Transverse colon (tissue), 4 donors: ENCODE measurements at regions not wholly inside any gene's neighbourhood (a gene's known extent, or its start where the extent isn't known, plus 50 kb on each side); places are given as distances from the start of the nearest gene placed in this dataset.
A peak's percentile ranks its signal among the peaks of the same experiment; 100 is the strongest.

ENCODE experiments used
- DNase-seq: peaks from one replicate; pipeline ENCODE4 v3.0.0-alpha.2; 2019
- H3K27ac ChIP-seq, 4 donors: fragments of 200-600 bp; sonication (generic); 2 replicates each; pipeline ENCODE4 v1.5.1; 2016 to 2018; ENCODE audit warnings: inconsistent platforms in 4 of 4
- H3K27me3 ChIP-seq: fragments of 200-600 bp; sonication (generic); 2 replicates; pipeline ENCODE4 v1.5.1; 2017; ENCODE audit warnings: inconsistent platforms
- H3K36me3 ChIP-seq, 4 donors: fragments of 200-600 bp; sonication (generic); 2 replicates each; pipeline ENCODE4 v1.5.1; 2017 to 2019; ENCODE audit warnings: inconsistent platforms in 4 of 4
- H3K4me1 ChIP-seq, 4 donors: fragments of 200-600 bp; sonication (generic); 2 replicates each; pipeline ENCODE4 v1.5.1; 2017 to 2020; ENCODE audit warnings: inconsistent platforms in 4 of 4
- H3K4me3 ChIP-seq, 4 donors: fragments of 200-600 bp; sonication (generic); 1 replicate in 1 of 4; 2 replicates in 3 of 4; pipeline versions ENCODE4 v1.5.1 to v1.6.1; 2017 to 2019; ENCODE audit warnings: inconsistent platforms in 4 of 4
- H3K9me3 ChIP-seq, 2 donors: fragments of 200-600 bp; sonication (generic); 2 replicates each; pipeline ENCODE4 v1.5.1; 2017 to 2019; ENCODE audit warnings: inconsistent platforms in 2 of 2
- EP300 ChIP-seq: sonication (generic); formaldehyde crosslinking; IDR thresholded peaks from one replicate; pipeline ENCODE4 v1.6.1; 2017; ENCODE audit warnings: antibody characterized with exemption, low read depth
- POLR2A ChIP-seq: fragments of 450-650 bp; IDR thresholded peaks from one replicate; pipeline ENCODE4 v1.6.1; 2016; ENCODE audit warnings: antibody characterized with exemption, mild to moderate bottlenecking, moderate library complexity
- POLR2AphosphoS5 ChIP-seq, 3 donors: sonication (generic); formaldehyde crosslinking; IDR thresholded peaks; one replicate each; pipeline ENCODE4 v1.6.1; 2016; ENCODE audit warnings: antibody characterized with exemption in 3 of 3
- WGBS, 2 donors: methylation state at CpG; one replicate each; pipeline ENCODE4 v1.1.5; 2018; ENCODE audit warnings: low coverage in 1 of 2; 5-methylcytosine and 5-hydroxymethylcytosine counted together
- in situ Hi-C, 4 donors: fragments of 200-750 bp; cut with MboI; loops; one replicate each; pipeline versions ENCODE4 v1.15.0 to v1.15.1; 2017; ENCODE audit warnings: low sequenced_read_pairs in 3 of 4, low pct_ligation_motif_present in 1 of 4, low pct_unique_long_range_greater_than_20kb in 1 of 4
- intact Hi-C: fragments of 100-400 bp; cut with DNase I; formaldehyde crosslinking; loops from one replicate; pipeline ENCODE4 v1.15.1; 2023; ENCODE audit warnings: low total_unique reads
- TF ChIP-seq, protein P1 (sequence below), 5 experiments: fragments of 200-600 bp in 3 of 5; fragments of 450-650 bp in 2 of 5; sonication (generic) in 3 of 5; IDR thresholded peaks; 1 replicate in 2 of 5; 2 replicates in 3 of 5; pipeline ENCODE4 v1.5.1; 2016 to 2017; ENCODE audit warnings: antibody characterized with exemption in 5 of 5, inconsistent platforms in 3 of 5, mild to moderate bottlenecking in 2 of 5, moderate library complexity in 1 of 5

- Histone ChIP-seq H3K27ac (no peak overlapping the region), H3K9me3 (no peaks in the 10 kb centered on the region), H3K4me3 (no peak overlapping the region), H3K36me3 (no peaks in the 10 kb centered on the region), H3K4me1 (peaks cover 0 to 8% (median 0%) of the 10 kb centered on the region in 4 donors), H3K27me3 (no peaks in the 10 kb centered on the region)
- TF ChIP-seq, protein P1, sequence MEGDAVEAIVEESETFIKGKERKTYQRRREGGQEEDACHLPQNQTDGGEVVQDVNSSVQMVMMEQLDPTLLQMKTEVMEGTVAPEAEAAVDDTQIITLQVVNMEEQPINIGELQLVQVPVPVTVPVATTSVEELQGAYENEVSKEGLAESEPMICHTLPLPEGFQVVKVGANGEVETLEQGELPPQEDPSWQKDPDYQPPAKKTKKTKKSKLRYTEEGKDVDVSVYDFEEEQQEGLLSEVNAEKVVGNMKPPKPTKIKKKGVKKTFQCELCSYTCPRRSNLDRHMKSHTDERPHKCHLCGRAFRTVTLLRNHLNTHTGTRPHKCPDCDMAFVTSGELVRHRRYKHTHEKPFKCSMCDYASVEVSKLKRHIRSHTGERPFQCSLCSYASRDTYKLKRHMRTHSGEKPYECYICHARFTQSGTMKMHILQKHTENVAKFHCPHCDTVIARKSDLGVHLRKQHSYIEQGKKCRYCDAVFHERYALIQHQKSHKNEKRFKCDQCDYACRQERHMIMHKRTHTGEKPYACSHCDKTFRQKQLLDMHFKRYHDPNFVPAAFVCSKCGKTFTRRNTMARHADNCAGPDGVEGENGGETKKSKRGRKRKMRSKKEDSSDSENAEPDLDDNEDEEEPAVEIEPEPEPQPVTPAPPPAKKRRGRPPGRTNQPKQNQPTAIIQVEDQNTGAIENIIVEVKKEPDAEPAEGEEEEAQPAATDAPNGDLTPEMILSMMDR (IDR thresholded peaks at IDR 0.05), result peak; percentile 67 to 83 (median 73)
- TF ChIP-seq POLR2A, result no peak
- in situ Hi-C loops (loop anchor here (10.0 to 25.0 kb wide), 2 partner anchors 205 to 207 kb away; no protein-coding TSS in a partner anchor), intact Hi-C loops (no loop called here)
- WGBS, 2 donors, result 20 to 34% methylated on average over 4 of the region's 4 CpGs
- peak; percentile 66 for DNase-seq
Measured at GRCh38 chr1:200279810-200280411, 129.9 kb downstream of the ZNF281 start.

DNA sequence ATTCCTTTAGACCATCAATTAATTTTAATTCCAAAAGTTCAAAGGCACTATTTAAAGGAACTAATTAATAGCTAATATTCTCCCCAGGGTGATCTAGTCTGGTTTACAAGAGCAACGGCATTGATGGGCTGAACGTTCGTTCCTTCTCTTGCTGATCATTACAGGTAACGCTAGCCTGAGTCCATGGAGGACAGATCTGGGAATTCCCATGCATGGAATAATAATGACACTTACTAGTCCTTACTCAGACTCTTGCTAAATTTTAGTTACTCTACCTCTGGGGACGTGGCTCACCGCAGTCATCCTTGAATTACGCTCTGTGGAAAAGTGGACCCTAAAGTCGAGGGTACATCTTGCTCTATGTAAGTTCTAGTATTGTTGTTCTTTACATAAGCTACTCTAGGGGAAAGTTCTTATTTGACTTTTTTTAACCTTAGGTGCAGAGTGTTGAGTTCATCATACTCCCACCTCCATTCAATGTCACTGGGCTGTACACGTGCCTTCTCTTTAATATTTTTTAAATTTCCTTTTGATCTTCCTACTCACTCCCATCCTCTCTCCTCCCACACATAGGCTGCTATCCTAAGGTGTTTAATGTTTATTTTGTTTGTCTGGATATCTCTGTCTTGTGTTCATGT lies 133.9 kb downstream of the ZNF281 start:
- H3K4me1 ChIP-seq, result peaks cover 0 to 10% (median 0%) of the 10 kb centered on the region in 4 donors
- H3K36me3 ChIP-seq, result no peaks in the 10 kb centered on the region
- WGBS, 2 donors, result 71 to 73% methylated on average over 6 to 9 of the region's 9 CpGs
- no peak overlapping the region for H3K27ac ChIP-seq
- H3K27me3 ChIP-seq, result no peaks in the 10 kb centered on the region
- in situ Hi-C loops (loop anchor here in 3 of 4 donors (25.0 kb wide), 1 partner anchor 211 kb away; no protein-coding TSS in a partner anchor), intact Hi-C loops (no loop called here)
- H3K9me3 ChIP-seq, result no peaks in the 10 kb centered on the region
- no peak overlapping the region for H3K4me3 ChIP-seq
- no peak for DNase-seq
- TF ChIP-seq EP300, result no peak
- TF ChIP-seq, protein P1 (IDR thresholded peaks at IDR 0.05), result no peak
- TF ChIP-seq POLR2A, result no peak
- no peak for TF ChIP-seq POLR2AphosphoS5 (IDR thresholded peaks at IDR 0.05)

DNA sequence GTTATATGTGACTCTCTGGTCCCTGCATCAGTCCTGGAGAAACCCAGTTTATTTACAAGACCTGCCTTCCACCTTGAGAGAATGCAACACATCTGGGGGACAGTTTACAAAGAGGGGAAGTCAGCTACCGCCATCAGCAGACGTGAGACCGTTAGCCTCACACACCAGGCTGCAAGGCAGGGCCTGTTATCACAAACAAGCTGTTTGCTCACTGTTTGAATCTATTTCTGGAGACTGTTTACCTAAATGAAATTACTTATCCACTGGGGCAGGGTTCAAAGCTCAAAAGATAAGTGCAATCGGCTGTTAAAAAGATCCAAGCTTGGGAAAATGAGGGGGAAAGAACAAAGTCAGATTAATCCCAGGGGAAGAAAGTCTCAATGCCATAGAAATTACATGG lies 134.4 kb downstream of the ZNF281 start:
- in situ Hi-C loops, result loop anchor here in 3 of 4 donors (25.0 kb wide), 1 partner anchor 212 kb away; no protein-coding TSS in a partner anchor
- DNase-seq, result no peak
- H3K27me3 ChIP-seq, result no peaks in the 10 kb centered on the region
- peaks cover 0 to 10% (median 0%) of the 10 kb centered on the region in 4 donors for H3K4me1 ChIP-seq
- no peaks in the 10 kb centered on the region for H3K9me3 ChIP-seq
- intact Hi-C loops, result no loop called here
- H3K27ac ChIP-seq, result no peak overlapping the region
- H3K4me3 ChIP-seq, result no peak overlapping the region
- TF ChIP-seq EP300 (no peak), POLR2A (no peak), POLR2AphosphoS5 (IDR thresholded peaks at IDR 0.05) (no peak)
- TF ChIP-seq, protein P1 (IDR thresholded peaks at IDR 0.05), result no peak
- no peaks in the 10 kb centered on the region for H3K36me3 ChIP-seq
- 35% methylated on average over 4 of the region's 4 CpGs; no CpG with 5 or more reads in 1 of the 2 donors for WGBS, 2 donors

DNA sequence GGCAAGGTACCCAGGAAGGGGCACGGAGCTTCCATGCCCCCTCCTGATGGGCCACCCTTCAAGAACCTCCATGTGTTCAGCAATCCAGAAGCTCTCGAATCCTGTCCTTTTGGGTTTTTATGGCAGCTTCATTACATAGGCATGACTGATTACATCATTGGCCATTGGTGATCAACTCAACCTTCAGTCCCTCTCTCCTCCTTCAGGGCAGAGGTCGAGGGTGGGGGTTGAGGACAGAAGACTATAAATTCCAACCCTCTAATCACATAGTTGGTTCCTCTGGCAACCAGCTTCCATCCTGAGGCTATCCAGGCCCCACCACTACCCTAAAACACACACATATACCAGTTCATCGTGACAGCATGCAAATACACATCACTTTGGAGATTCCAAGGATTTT lies 135.7 kb downstream of the ZNF281 start:
- no peak overlapping the region for H3K4me3 ChIP-seq
- no peaks in the 10 kb centered on the region for H3K9me3 ChIP-seq
- peaks cover 0 to 10% (median 0%) of the 10 kb centered on the region in 4 donors for H3K4me1 ChIP-seq
- no peak for DNase-seq
- intact Hi-C loops (no loop called here), in situ Hi-C loops (no loop called here)
- WGBS, 2 donors, result 50 to 79% methylated on average over 1 to 4 of the region's 4 CpGs
- H3K36me3 ChIP-seq, result no peaks in the 10 kb centered on the region
- no peak overlapping the region for H3K27ac ChIP-seq
- no peaks in the 10 kb centered on the region for H3K27me3 ChIP-seq
- TF ChIP-seq, protein P1 (IDR thresholded peaks at IDR 0.05), result no peak
- TF ChIP-seq EP300 (no peak), POLR2AphosphoS5 (IDR thresholded peaks at IDR 0.05) (no peak), POLR2A (no peak)
